ENCODE measurements at regions not wholly inside any gene's neighbourhood (a gene's known extent, or its start where the extent isn't known, plus 50 kb on each side); places are given as distances from the start of the nearest gene placed in this dataset.
"Not testable (repeated sequence)": the region's sequence is repeated elsewhere in the genome, so short reads cannot be mapped to it uniquely, and the experiment has no call there.

- no peak overlapping the region for H3K4me3 Mint-ChIP-seq
- CTCF ChIA-PET: interaction anchor here (1.6 kb wide), 1 partner anchor 26 kb away, joined by 6 read pairs; no protein-coding TSS in a partner anchor
- no peak overlapping the region for H3K27ac Mint-ChIP-seq
- H3K36me3 Mint-ChIP-seq (ENCODE audit: low read depth): no peaks in the 10 kb centered on the region
- H3K27me3 Mint-ChIP-seq (ENCODE audit: low read depth): peaks cover 10% of the 10 kb centered on the region
- no peaks in the 10 kb centered on the region for H3K4me1 Mint-ChIP-seq (ENCODE audit: low read depth)
- DNase-seq: peak; percentile 5
- intact Hi-C loops (cut with micrococcal nuclease): no loop called here
- no peaks in the 10 kb centered on the region for H3K9me3 Mint-ChIP-seq
Observed at GRCh38 chr15:34647569-34648293, 64.3 kb upstream of the GOLGA8B start.

- no peak overlapping the region for H3K4me3 Mint-ChIP-seq
- no peaks in the 10 kb centered on the region for H3K9me3 Mint-ChIP-seq
- no peak overlapping the region for H3K27ac Mint-ChIP-seq
- intact Hi-C loops (cut with micrococcal nuclease): no loop called here
- no peak for DNase-seq
- H3K27me3 Mint-ChIP-seq (ENCODE audit: low read depth): peaks cover 10% of the 10 kb centered on the region
- CTCF ChIA-PET: interaction anchor here (1.6 kb wide), 1 partner anchor 25 kb away, joined by 6 read pairs; no protein-coding TSS in a partner anchor
- H3K36me3 Mint-ChIP-seq (ENCODE audit: low read depth): no peaks in the 10 kb centered on the region
- H3K4me1 Mint-ChIP-seq (ENCODE audit: low read depth): no peaks in the 10 kb centered on the region
Observed at GRCh38 chr15:34646918-34647317, 63.5 kb upstream of the GOLGA8B start.

GRCh38 chr15:34644851-34645250, 61.4 kb upstream of the GOLGA8B start:
- H3K4me1 Mint-ChIP-seq (ENCODE audit: low read depth): no peaks in the 10 kb centered on the region

GRCh38 chr15:34644061-34644460, 60.6 kb upstream of the GOLGA8B start:
- H3K27me3 Mint-ChIP-seq (ENCODE audit: low read depth): peaks cover 10% of the 10 kb centered on the region
- DNase-seq: no peak
- no peaks in the 10 kb centered on the region for H3K36me3 Mint-ChIP-seq (ENCODE audit: low read depth)
- H3K9me3 Mint-ChIP-seq: no peaks in the 10 kb centered on the region
- H3K4me1 Mint-ChIP-seq (ENCODE audit: low read depth): no peaks in the 10 kb centered on the region
- intact Hi-C loops (cut with micrococcal nuclease): no loop called here
- H3K4me3 Mint-ChIP-seq: no peak overlapping the region
- CTCF ChIA-PET: no interaction called here
- no peak overlapping the region for H3K27ac Mint-ChIP-seq

More at GRCh38 chr15:34644851-34645250, 61.4 kb upstream of the GOLGA8B start:
- Mint-ChIP-seq H3K27ac (no peak overlapping the region), H3K36me3 (ENCODE audit: low read depth) (no peaks in the 10 kb centered on the region), H3K27me3 (ENCODE audit: low read depth) (peaks cover 10% of the 10 kb centered on the region), H3K9me3 (no peaks in the 10 kb centered on the region), H3K4me3 (no peak overlapping the region)
- intact Hi-C loops (cut with micrococcal nuclease): no loop called here
- CTCF ChIA-PET: interaction anchor here (0.5 kb wide), 1 partner anchor 1358 kb away, joined by 3 read pairs; no protein-coding TSS in a partner anchor
- DNase-seq: no peak

GRCh38 chr15:34642247-34642646, 58.8 kb upstream of the GOLGA8B start:
- H3K4me3 Mint-ChIP-seq: no peak overlapping the region
- H3K36me3 Mint-ChIP-seq (ENCODE audit: low read depth): no peaks in the 10 kb centered on the region
- intact Hi-C loops (cut with micrococcal nuclease): no loop called here
- H3K27me3 Mint-ChIP-seq (ENCODE audit: low read depth): peaks cover 9% of the 10 kb centered on the region
- H3K27ac Mint-ChIP-seq: no peak overlapping the region
- no peaks in the 10 kb centered on the region for H3K9me3 Mint-ChIP-seq
- no peaks in the 10 kb centered on the region for H3K4me1 Mint-ChIP-seq (ENCODE audit: low read depth)
- CTCF ChIA-PET: no interaction called here
- no peak for DNase-seq

GRCh38 chr15:34640661-34641060, 57.2 kb upstream of the GOLGA8B start:
- no peak for DNase-seq
- H3K27ac Mint-ChIP-seq: no peak overlapping the region
- CTCF ChIA-PET: interaction anchor here (1.0 kb wide), 1 partner anchor 10 kb away, joined by 3 read pairs; no protein-coding TSS in a partner anchor
- no peaks in the 10 kb centered on the region for H3K4me1 Mint-ChIP-seq (ENCODE audit: low read depth)
- H3K36me3 Mint-ChIP-seq (ENCODE audit: low read depth): no peaks in the 10 kb centered on the region
- no peaks in the 10 kb centered on the region for H3K9me3 Mint-ChIP-seq
- no peak overlapping the region for H3K4me3 Mint-ChIP-seq
- intact Hi-C loops (cut with micrococcal nuclease): no loop called here
- peaks cover 5% of the 10 kb centered on the region for H3K27me3 Mint-ChIP-seq (ENCODE audit: low read depth)

- H3K36me3 Mint-ChIP-seq (ENCODE audit: low read depth): no peaks in the 10 kb centered on the region
- DNase-seq: no peak
- H3K27me3 Mint-ChIP-seq (ENCODE audit: low read depth): peaks cover 6% of the 10 kb centered on the region
- H3K9me3 Mint-ChIP-seq: peaks cover 5% of the 10 kb centered on the region
- H3K4me3 Mint-ChIP-seq: no peak overlapping the region
- intact Hi-C loops (cut with micrococcal nuclease): no loop called here
- CTCF ChIA-PET: no interaction called here
- H3K4me1 Mint-ChIP-seq (ENCODE audit: low read depth): no peaks in the 10 kb centered on the region
- H3K27ac Mint-ChIP-seq: no peak overlapping the region
Observed at GRCh38 chr15:34637305-34637704, 53.9 kb upstream of the GOLGA8B start.

GRCh38 chr15:34633602-34634001, 50.2 kb upstream of the GOLGA8B start:
- DNase-seq; intact Hi-C loops (cut with micrococcal nuclease): not testable (repeated sequence)

More at GRCh38 chr15:34633602-34634001, 50.2 kb upstream of the GOLGA8B start:
- CTCF ChIA-PET; H3K4me3 Mint-ChIP-seq; H3K36me3 Mint-ChIP-seq (ENCODE audit: low read depth); H3K9me3 Mint-ChIP-seq; H3K27ac Mint-ChIP-seq; H3K4me1 Mint-ChIP-seq (ENCODE audit: low read depth): not testable (repeated sequence)
- H3K27me3 Mint-ChIP-seq (ENCODE audit: low read depth): peaks cover 13% of the 10 kb centered on the region
